Activated B cell treated with CpG ODN at 0.5 μM for 24 hours (primary cell): ENCODE measurements at regions not wholly inside any gene's neighbourhood (a gene's known extent, or its start where the extent isn't known, plus 50 kb on each side); places are given as distances from the start of the nearest gene placed in this dataset.
"Not testable (repeated sequence)": the region's sequence is repeated elsewhere in the genome, so short reads cannot be mapped to it uniquely, and the experiment has no call there.

Experiments used
- ATAC-seq: fragments of 200-7000 bp; cut with Tn5 transposase; one replicate; pipeline ENCODE4 v1.10.0; 2021; ENCODE audit warnings: low read depth, mild to moderate bottlenecking, moderate library complexity
- CTCF ChIA-PET: fragments of 350-600 bp; sonication (Branson Sonifier 250); formaldehyde crosslinking; loops from one replicate; lab custom pipeline; 2021; ENCODE audit warnings: antibody characterized with exemption; lab: Charles Lee
- POLR2A ChIA-PET: fragments of 350-600 bp; sonication (Branson Sonifier 250); formaldehyde crosslinking; loops from one replicate; lab custom pipeline; 2021; ENCODE audit warnings: antibody characterized with exemption; lab: Charles Lee
- DNase-seq: peaks from one replicate; pipeline ENCODE4 v3.0.0; 2022
- H3K27ac Mint-ChIP-seq: one replicate; pipeline ENCODE4 v1.8.0; 2020; ENCODE audit warnings: mixed read lengths
- H3K27me3 Mint-ChIP-seq: one replicate; pipeline ENCODE4 v1.8.0; 2021; ENCODE audit warnings: mixed read lengths
- H3K36me3 Mint-ChIP-seq: one replicate; pipeline ENCODE4 v1.8.0; 2021; ENCODE audit warnings: low read depth, mixed read lengths
- H3K4me1 Mint-ChIP-seq: one replicate; pipeline ENCODE4 v1.8.0; 2021; ENCODE audit warnings: mixed read lengths
- H3K4me3 Mint-ChIP-seq: one replicate; pipeline ENCODE4 v1.8.0; 2020; ENCODE audit warnings: mild to moderate bottlenecking, mixed read lengths
- H3K9me3 Mint-ChIP-seq: one replicate; pipeline ENCODE4 v1.8.0; 2020; ENCODE audit warnings: mixed read lengths
- intact Hi-C: fragments of 100-400 bp; cut with micrococcal nuclease; formaldehyde crosslinking; loops from one replicate; pipeline ENCODE4 v1.15.1; 2024
- TF ChIP-seq, protein P1 (sequence below): fragments of 200-600 bp; IDR thresholded peaks from one replicate; pipeline ENCODE4 v1.8.0; 2022; ENCODE audit warnings: antibody characterized with exemption, mild to moderate bottlenecking

DNA sequence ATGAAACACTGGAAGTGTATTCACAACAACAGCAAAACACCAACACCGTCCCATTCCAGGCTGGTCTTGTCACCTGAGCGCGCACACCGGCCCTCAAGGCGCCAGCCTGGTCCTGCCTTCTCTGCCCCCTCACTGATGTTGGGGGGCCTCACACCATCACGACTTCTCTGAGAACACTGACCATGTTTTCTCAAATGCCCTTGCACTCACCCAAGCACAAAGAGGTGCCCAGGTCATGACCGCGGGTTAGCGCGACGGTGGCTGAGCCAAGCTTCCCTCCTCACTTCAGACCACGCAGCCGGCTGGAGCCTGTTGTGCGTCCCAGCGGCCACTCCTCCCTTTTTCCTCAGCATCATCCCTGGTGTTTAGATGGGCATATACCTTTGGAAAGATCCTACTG, 101.3 kb upstream of the SALL3 start:
- ATAC-seq (no peak), DNase-seq (no peak)
- Mint-ChIP-seq H3K36me3 (no peaks in the 10 kb centered on the region), H3K27me3 (peaks cover 5% of the 10 kb centered on the region), H3K9me3 (no peaks in the 10 kb centered on the region), H3K4me1 (no peaks in the 10 kb centered on the region), H3K27ac (no peak overlapping the region), H3K4me3 (no peak overlapping the region)
- CTCF ChIA-PET: no interaction called here
- TF ChIP-seq, protein P1, sequence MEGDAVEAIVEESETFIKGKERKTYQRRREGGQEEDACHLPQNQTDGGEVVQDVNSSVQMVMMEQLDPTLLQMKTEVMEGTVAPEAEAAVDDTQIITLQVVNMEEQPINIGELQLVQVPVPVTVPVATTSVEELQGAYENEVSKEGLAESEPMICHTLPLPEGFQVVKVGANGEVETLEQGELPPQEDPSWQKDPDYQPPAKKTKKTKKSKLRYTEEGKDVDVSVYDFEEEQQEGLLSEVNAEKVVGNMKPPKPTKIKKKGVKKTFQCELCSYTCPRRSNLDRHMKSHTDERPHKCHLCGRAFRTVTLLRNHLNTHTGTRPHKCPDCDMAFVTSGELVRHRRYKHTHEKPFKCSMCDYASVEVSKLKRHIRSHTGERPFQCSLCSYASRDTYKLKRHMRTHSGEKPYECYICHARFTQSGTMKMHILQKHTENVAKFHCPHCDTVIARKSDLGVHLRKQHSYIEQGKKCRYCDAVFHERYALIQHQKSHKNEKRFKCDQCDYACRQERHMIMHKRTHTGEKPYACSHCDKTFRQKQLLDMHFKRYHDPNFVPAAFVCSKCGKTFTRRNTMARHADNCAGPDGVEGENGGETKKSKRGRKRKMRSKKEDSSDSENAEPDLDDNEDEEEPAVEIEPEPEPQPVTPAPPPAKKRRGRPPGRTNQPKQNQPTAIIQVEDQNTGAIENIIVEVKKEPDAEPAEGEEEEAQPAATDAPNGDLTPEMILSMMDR: no peak
- POLR2A ChIA-PET: no interaction called here
- intact Hi-C loops: no loop called here

DNA sequence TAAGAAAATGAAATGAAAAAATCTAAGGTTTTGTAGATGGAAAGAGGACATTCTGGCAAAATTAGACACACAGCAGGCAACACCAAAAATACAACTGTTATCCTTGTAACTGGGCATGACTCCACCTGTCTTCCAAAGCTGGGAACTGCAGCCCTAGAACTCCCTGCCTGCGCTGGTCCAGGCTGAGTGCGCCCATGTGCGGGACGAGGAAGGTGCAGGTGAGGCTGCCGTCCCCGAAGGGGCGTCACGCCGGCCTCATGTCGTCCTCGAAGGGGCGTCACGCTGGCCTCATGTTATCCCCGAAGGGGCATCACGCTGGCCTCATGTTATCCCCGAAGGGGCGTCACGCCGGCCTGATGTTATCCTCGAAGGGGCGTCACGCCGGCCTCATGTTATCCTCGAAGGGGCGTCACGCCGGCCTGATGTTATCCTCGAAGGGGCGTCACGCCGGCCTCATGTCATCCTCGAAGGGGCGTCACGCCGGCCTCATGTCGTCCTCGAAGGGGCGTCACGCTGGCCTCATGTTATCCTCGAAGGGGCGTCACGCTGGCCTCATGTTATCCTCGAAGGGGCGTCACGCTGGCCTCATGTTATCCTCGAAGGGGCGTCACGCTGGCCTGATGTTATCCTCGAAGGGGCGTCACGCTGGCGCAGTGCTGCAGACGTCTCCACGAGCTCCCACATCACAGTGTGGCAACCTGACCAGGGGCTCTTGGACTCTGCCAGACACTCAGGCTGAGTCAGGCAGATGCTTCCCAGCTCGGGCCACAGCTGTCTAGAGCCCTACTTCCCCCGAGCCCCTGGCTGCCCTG, 100.3 kb upstream of the SALL3 start:
- CTCF ChIA-PET, POLR2A ChIA-PET, H3K4me1 Mint-ChIP-seq, H3K9me3 Mint-ChIP-seq, H3K27me3 Mint-ChIP-seq, intact Hi-C loops, ATAC-seq, H3K36me3 Mint-ChIP-seq, DNase-seq, H3K27ac Mint-ChIP-seq, H3K4me3 Mint-ChIP-seq: not testable (repeated sequence)

DNA sequence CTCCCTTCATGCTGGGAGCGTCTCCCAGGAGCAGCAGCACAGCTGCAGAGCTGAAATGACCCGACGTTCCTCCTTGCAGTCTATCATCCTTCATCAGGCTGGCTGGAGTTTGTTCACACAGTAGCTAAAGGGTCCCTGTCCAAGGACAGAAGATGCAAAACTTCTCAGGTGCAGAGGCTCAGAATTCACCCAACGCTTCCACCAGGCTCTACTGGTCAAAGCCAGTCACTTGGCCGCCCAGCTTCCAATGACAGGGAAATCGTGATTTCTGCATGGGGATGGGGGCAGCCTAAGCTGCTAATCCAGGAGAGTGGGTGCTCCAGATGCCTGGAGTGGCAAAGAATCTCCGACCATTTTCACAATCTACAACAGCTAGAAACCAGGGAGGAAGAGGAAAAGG, 97.0 kb upstream of the SALL3 start:
- Mint-ChIP-seq H3K9me3 (peaks cover 18% of the 10 kb centered on the region), H3K4me3 (no peak overlapping the region), H3K36me3 (no peaks in the 10 kb centered on the region), H3K27me3 (peaks cover 3% of the 10 kb centered on the region), H3K4me1 (no peaks in the 10 kb centered on the region), H3K27ac (no peak overlapping the region)
- POLR2A ChIA-PET: no interaction called here
- DNase-seq (no peak), ATAC-seq (no peak)
- CTCF ChIA-PET: interaction anchor here (0.5 kb wide), 1 partner anchor 495 kb away, joined by 3 read pairs; no protein-coding TSS in a partner anchor
- intact Hi-C loops: no loop called here
- TF ChIP-seq, protein P1: no peak

DNA sequence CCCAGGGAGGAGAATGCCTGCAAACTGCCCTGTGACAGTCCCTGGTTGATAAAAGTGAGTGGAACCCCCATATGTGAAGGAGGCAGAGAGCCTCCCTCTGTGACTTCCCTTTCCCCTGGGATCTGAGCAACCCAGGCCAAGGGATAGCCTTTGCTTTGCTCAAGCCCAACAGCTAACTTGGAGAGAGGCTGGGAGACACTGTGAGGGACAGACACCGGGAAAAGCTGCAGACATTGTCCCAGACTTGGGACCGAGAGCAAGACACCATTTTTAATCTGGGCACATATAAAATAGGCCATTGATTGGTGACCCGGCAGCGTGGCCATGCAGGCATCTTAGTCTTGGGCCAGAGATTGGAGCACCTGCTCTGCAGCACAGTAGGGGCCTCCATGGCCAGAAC, 96.1 kb upstream of the SALL3 start:
- H3K4me1 Mint-ChIP-seq: no peaks in the 10 kb centered on the region

DNA sequence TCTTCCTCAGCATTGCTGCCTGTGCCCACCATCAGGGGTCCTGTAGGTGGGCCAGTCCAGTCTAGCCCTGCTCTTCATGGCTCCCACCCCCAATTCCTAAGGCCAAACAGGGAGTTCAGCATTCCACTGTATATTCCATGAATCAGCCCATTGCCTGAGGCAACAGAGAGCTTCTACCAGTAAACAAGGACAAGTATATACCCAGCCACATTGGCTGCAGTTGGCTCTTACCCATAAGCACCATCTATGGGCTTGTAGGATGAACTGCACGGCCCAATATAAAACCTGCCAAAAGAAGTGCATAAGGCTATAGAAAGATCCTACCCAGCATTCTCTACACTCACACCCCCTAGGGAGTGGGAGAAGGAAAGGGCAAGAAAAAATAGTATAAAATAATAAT, 95.1 kb upstream of the SALL3 start:
- ATAC-seq (no peak), DNase-seq (no peak)
- ChIA-PET POLR2A (no interaction called here), CTCF (no interaction called here)
- Mint-ChIP-seq H3K27ac (no peak overlapping the region), H3K9me3 (peaks cover 29% of the 10 kb centered on the region), H3K27me3 (peaks cover 3% of the 10 kb centered on the region), H3K4me1 (no peaks in the 10 kb centered on the region), H3K36me3 (no peaks in the 10 kb centered on the region), H3K4me3 (no peak overlapping the region)
- TF ChIP-seq, protein P1: no peak
- intact Hi-C loops: no loop called here

More for the DNA sequence above, 96.1 kb upstream of the SALL3 start:
- TF ChIP-seq, protein P1: no peak
- Mint-ChIP-seq H3K4me3 (no peak overlapping the region), H3K27ac (no peak overlapping the region), H3K36me3 (no peaks in the 10 kb centered on the region), H3K27me3 (peaks cover 3% of the 10 kb centered on the region), H3K9me3 (peaks cover 22% of the 10 kb centered on the region)
- ChIA-PET POLR2A (no interaction called here), CTCF (no interaction called here)
- no peak for DNase-seq
- intact Hi-C loops: no loop called here
- ATAC-seq: no peak
